ENCODE measurements at regions not wholly inside any gene's neighbourhood (a gene's known extent, or its start where the extent isn't known, plus 50 kb on each side); places are given as distances from the start of the nearest gene placed in this dataset.

DNA sequence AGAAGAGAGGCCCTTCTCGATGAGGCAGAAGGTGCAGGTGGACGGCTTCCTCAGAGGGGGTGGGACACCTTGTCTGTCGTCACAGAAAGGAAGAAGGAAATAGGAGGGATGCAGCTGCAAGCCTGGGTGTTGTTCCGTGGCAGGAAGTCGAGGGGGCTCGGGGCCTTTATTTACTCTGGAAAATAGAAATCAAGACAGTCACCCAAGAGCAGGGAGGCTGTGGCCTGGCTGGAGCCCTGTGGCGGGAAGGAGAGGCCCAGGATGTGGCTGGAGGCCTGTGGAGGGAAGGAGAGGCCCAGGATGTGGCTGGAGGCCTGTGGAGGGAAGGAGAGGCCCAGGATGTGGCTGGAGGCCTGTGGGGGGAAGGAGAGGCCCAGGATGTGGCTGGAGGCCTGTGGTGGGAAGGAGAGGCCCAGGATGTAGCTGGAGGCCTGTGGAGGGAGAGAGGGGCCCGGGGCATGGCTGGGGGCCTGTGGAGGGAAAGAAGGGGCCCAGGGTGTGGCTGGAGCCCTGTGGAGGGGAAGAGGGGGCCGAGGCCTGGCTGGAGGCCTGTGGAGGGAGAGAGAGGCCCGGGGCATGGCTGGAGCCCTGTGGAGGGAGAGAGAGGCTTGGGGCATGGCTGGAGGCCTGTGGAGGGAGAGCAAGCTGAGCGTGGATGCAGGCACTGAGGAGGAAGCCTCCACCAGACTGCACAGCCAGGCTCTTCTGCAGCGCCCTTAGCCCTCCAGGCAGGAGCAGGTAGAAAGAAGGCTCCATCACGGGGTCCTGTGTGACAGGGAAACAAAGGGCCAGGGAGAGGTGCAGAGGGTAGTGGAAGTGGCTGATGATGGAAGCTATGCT is 97.3 kb upstream of the SFMBT2 start:
- DNase-seq = no peak

DNA sequence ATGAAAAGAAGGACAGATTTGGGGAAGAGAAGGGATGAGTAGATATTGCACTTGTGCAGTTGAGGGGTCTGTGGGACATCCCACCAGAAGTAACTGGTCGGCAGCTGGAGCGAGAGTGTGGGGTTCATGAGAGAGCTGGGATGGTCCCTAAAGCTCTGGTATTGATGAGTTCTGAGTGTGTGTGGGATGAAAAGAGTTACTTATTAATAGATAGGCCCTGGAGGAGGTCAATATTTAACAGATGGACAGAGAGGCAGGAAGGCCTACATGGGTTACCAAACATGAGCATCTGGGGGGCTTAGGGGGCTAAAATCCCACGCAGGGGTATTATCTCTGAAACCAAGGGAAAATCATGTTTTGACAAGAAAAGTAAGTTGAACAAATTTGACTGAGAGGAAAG is 95.7 kb upstream of the SFMBT2 start:
- DNase-seq = no peak

GRCh38 chr10:7505196-7505595 is 94.4 kb upstream of the SFMBT2 start:
- DNase-seq = no peak

DNA sequence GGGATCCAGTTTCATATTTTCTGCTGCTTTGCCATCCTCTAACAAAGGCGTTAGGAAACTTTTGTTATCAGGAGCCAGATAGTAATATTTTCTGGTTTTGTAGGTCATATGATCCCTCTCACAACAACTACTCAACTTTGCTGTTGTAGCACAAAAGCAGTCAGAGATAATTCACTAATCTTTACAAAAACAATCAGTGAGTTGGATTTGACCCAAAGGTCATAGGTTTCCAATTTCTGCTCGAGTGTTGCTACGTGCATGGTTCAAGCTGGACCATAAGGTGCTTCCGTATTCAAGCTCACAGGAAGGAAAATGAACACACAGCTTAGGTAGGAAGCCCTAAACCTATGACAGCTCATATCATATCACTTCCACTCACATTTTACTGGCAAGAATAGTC is 92.4 kb upstream of the SFMBT2 start:
- DNase-seq = no peak

DNA sequence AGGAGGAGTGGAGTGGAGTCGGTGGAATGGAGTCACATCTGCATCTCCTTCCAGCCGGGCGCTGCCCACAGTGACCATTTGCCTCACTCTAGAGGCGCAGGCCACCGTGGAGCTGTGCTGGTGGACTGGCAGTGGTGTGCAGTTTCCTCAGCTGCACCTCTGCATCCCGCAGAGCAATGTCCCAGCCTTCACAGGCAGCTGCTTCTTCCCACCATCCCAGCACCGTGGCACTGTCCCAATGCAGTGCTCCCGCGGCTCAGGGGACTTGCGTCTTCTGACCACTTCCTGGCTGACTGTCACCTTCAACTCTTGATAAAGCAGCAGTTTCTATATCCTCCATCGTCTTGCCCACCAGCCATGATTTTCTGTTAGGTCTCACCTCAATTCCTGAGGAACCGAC is 90.3 kb upstream of the SFMBT2 start:
- no peak for DNase-seq

- DNase-seq = no peak
These were observed 87.3 kb upstream of the SFMBT2 start for GRCh38 chr10:7498111-7498510.

DNA sequence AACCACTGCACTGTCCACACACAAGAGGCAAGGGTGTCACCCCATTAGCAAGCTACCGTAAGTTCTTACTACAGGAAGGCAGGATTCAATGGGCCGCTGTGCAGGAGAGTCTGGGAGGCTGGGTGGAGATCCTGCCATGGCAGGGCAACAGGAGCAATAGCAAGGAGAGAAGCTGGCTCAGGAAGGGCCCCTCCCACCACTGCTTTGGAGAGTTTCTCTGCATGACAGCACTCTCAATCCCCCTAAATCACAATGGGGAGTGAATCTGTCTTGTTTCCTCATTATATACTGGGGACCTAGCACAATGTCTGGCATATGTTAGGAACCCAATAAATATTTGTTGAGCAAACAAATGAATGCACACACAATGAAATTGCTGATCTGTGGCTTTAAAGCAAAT is 83.2 kb upstream of the SFMBT2 start:
- no peak for DNase-seq

DNA sequence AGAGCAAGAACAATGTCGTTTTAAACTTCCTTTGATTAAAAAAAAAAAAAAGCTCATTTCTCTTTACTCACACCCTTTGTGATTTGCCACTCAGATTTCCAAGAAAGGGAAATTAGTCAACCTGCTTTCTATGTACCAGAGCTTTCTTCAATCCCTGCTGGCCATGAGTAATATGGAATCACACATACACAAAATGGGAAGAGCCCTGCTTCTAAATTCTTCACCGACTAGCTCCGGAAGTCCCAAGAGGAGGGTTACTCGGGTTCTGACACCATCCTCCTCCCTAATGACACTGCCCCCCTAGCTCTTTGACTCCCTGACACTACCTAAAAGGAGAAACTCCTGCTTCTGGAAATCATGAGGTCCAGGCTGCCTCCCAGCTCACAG is 81.8 kb upstream of the SFMBT2 start:
- no peak for DNase-seq

GRCh38 chr10:7491949-7492659 is 81.3 kb upstream of the SFMBT2 start:
- DNase-seq = no peak

DNA sequence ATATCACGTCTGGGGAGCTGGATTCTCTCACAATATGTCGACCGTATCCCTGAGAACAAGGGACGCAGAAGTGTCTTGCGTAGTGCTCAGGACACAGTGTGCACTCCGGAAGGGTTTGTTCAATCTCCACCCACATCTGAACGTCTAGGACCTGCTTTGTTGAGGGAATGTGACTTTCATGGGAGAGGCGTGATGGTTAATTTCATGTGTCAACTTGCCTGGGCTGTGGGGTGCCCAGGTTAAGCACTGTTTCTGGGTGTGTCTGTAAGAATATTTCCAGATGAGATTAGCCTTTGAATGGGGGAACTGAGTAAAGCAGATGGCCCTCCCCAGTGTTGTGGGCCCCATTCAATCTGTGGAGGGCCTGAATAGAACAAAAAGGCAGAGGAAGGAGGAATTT is 80.4 kb upstream of the SFMBT2 start:
- no peak for DNase-seq

DNA sequence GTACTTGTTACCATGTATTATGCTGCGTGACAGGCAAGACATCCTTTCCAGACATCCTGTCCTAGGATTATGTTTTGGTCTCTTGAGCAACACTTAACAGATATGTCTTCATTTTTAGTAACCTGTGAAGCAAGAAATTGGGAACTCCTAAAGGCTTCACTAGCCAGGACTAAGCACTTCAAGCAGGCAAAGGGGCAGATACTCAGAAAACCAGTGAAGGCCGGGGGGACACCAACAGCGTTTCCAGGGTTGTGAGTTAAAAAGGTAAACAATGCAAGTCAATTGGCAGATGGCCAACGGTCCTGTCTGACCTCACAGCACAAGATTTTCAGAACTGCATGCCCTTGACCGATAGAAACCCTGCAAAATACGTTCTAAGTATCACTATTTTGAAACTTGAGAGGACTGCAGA is 77.6 kb upstream of the SFMBT2 start:
- peak; percentile 33 for DNase-seq

DNA sequence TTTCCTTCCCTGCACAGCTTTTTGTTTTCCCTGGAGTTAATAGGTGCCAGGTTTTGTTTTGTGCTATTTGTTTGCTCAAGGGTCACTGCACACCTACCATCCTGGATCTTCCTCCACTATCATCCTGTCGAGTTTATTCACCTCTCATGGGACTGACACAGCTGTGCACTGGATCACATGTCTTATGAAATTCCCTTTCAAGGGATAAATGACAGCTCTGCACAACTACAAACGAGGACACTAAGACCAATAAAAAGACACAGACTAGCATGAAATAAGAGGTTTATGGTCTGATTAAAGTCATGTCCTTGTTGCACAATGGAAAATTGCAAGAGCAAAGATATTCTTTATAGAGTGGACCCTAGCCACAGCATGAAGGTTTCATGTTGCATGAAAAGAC is 76.7 kb upstream of the SFMBT2 start:
- DNase-seq = no peak

DNA sequence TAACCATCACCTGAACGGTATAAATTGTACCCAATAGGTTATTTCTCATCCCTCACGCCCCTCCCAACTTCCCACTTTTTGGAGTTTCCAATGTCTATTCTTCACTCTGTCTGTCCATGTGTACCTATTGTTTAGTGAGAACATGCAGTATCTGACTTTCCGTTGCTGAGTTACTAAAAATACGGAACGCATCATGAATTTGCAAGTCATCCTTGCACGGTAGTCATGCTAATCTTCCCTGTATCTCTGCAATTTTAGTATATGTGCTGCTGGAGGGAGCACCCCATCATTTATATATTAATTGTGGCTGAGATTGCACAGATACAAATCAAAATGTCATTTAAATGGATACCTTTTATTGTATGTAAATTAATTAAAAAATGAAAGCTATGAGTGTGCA is 75.7 kb upstream of the SFMBT2 start:
- no peak for DNase-seq

DNA sequence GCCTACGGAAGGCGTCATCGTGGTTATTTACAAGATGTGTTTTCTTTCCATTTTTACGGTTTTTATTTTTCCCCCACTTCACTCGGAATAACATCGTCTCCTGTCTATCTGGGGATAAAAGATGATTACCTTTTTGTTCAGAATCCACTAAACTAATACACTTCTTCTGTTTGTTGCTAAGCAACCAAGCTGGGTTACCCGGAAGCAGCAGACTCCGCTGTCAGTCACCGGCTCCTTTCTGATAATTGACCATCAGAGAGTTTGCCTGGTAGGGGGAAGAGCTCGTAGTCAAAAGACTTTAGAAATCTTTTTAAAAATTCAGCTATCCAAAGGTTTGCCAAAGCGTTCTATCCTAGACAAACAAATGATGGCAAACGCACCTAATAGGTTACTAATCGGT is 75.0 kb upstream of the SFMBT2 start:
- DNase-seq = no peak

DNA sequence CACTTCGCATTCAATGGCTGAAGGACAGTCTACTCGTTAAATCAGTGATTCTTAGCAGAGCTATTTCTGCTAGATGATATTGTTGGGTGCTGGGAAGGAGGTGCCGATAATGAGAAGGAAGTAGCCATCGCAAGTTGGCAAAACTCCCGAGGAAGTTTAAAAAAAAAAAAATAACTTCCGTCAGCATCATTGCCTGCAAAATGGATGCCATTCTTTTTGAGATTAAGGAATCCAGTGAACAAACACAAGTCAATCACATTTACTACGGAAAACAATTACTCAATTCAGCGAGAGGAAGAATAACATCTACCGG is 74.4 kb upstream of the SFMBT2 start:
- DNase-seq = no peak

GRCh38 chr10:7484456-7485243 is 73.8 kb upstream of the SFMBT2 start:
- DNase-seq = no peak

- no peak for DNase-seq
These were observed 73.0 kb upstream of the SFMBT2 start for GRCh38 chr10:7483848-7484247.

GRCh38 chr10:7482992-7483391 is 72.2 kb upstream of the SFMBT2 start:
- no peak for DNase-seq

GRCh38 chr10:7481368-7481765 is 70.5 kb upstream of the SFMBT2 start:
- DNase-seq = no peak

DNA sequence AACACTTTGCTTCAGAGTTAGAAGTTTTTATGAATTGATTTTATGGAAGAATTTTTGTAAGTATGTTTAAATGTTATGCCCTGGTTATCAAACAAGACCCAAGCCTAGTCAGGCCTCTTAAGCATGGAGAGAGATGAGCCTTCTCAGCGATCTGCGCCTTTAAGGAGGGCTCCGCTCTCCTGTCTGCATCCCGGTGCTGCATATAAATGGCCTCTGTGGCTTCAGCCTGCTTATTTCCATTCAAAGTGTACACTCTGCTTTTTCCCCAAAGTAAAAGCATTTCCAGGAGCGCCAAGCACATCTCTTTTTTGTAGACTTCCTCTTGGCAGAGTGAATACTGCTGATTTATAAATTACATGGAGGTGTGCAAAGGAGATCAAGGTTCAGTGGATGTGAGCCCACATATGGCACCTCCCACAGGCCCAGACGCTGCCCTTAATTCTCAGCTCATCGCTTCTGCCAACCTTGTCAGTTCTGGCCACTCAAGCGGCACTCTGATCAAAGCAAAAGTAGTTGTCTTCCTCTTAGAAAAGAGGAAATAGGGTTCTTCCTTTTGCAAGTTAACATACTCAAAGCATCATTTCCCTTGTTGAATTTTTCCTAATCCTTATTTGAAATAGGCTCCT is 70.0 kb upstream of the SFMBT2 start:
- DNase-seq = no peak

DNA sequence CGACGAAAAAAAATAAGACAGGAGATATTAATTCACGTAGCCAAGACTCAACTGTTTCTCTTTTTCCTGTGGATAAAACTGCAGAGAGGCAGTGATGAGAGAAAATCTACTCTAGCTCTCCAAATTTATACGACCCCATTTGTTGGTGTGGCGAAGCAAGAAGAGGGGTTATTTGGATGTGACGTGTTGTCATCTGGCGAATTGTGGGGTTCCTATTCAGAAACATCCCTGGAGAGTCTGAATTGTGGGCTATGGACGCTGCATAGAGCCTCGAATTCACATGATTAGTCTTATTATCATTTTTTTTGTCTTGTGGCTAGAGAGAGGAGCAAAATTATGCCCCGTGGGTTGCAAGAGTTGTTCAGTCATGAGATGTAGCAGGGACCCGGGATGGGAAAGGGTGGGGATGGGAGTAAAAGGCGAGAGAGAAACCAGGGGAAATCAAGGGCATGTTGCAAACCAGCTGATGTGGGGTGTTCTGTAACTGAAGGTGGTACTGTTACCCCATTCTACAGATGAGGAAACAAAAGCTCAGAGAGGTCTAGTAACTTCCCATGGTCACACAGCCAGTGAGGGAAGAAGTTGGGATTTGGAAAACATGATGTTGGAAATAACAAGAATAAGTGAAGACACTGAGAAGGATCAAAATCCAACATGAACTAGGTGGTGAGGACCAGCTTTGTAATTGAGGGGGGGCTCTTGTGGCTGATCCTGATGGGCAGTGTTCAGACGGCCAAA is 69.2 kb upstream of the SFMBT2 start:
- no peak for DNase-seq

GRCh38 chr10:7478727-7479457 is 68.1 kb upstream of the SFMBT2 start:
- DNase-seq = no peak
